AG09319 (cell line): ENCODE measurements at regions not wholly inside any gene's neighbourhood (a gene's known extent, or its start where the extent isn't known, plus 50 kb on each side); places are given as distances from the start of the nearest gene placed in this dataset.
"Not testable (repeated sequence)": the region's sequence is repeated elsewhere in the genome, so short reads cannot be mapped to it uniquely, and the experiment has no call there.

Experiments
- DNase-seq: peaks from one replicate; pipeline ENCODE4 v3.0.0-alpha.2; 2010; ENCODE audit warnings: low read depth; ENCODE audit errors: extremely low read depth
- TF ChIP-seq, protein P1 (sequence below): IDR thresholded peaks from 2 replicates; pipeline ENCODE4 v1.5.1; 2011; ENCODE audit warnings: low read depth, mild to moderate bottlenecking, inconsistent platforms, low read length, moderate library complexity

DNA sequence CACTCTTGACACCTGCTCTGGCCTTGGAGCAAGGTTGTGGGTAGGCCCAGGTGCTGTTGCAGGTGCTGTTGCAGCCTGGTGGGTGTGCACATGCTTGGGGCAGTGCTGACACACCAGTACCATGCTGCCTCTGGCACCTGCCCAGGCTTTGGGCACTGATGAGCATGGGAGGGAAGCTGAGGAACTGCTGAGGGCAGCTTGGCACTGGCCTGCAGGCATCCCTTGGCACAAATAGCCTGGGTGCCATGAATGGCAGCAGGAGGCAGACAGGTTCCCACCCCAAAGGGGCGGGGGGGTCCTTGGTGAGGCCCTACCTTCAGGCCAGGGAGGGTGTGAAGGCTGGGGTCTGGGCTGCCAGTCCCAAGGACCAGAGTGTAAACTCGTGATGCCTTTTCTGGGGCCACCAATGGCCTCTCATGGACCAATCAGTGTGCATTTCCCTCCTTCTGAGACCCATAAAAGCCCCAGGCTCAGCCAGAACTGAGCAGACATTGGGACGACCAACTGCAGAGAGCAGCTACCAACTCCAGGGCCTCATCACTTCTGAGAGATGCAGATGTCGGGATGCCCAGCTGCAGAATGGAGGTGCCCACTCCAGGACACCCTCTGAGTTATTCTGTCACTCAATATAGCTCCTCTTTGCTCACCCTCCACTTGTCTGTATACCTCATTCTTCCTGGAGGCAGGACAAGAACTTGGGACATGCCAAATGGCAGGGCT is 547.4 kb downstream of the ZWINT start:
- TF ChIP-seq, protein P1, sequence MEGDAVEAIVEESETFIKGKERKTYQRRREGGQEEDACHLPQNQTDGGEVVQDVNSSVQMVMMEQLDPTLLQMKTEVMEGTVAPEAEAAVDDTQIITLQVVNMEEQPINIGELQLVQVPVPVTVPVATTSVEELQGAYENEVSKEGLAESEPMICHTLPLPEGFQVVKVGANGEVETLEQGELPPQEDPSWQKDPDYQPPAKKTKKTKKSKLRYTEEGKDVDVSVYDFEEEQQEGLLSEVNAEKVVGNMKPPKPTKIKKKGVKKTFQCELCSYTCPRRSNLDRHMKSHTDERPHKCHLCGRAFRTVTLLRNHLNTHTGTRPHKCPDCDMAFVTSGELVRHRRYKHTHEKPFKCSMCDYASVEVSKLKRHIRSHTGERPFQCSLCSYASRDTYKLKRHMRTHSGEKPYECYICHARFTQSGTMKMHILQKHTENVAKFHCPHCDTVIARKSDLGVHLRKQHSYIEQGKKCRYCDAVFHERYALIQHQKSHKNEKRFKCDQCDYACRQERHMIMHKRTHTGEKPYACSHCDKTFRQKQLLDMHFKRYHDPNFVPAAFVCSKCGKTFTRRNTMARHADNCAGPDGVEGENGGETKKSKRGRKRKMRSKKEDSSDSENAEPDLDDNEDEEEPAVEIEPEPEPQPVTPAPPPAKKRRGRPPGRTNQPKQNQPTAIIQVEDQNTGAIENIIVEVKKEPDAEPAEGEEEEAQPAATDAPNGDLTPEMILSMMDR, result no peak
- no peak for DNase-seq

DNA sequence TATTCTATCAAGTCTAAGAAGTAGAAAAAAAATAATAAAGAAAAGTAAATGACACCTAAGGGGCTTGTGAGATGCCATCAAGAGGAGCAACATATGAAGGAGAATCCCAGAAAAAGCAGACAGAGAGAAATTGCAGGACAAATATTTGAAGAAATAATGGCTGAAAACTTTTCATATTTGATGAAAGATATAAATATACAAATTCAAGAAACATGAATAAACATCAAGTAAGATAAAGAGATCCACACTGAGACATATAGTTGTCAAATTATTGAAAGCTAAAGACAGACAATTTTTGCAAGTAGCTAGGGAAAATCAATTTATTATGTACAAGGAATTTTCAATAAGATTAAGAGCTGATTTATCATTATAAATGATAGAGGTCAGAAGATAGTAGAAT is 558.0 kb downstream of the ZWINT start:
- TF ChIP-seq, protein P1, result no peak
- no peak for DNase-seq

DNA sequence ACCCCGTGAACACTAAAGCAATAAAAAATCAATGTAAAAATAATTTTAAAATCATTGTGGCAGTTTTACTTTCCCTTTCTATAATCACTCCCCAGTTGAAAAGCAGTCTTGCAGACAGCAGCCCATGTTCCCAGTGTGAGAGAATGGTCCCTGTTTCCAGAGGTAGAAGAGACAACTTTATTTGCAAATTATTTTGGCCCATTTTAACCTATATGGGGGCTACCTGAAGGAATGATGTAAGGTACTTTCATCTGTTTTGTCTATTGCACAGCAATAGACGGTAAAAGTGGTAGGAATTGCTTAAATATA is 559.8 kb downstream of the ZWINT start:
- TF ChIP-seq, protein P1, result no peak
- DNase-seq, result no peak

DNA sequence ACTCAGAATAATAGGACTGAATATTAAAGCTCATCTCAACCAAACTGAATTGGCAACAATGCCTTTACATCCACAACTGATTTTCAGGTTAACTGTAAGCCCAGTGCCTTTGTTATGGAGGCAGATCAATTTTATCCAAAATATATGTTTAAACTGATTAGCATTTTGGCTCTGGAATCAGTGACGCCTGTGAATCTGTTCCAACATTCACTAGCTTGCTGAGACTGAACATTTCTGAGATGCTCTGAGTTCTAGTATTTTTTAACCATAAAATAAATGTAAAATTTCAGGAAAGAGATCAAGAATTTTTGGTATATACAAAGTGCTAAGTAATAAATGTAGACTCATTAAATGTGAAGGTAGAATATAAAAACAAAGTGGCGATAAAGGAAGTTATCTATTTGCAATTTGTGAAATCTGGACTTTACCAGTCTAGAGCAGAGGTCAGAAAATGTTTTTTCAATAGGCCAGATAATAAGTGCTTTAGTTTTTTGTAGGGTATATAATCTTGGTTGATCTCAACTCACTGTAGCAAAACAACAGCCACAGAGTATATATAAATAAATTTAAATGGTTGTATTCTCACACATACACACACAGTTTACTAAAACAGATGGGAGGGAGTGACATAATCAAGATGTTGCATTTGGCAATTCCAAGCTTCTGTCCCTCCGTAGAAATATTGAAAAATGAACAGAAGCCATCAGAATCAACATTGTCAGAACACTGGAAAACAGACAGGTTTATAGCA is 560.3 kb downstream of the ZWINT start:
- DNase-seq, result no peak
- TF ChIP-seq, protein P1, result no peak

DNA sequence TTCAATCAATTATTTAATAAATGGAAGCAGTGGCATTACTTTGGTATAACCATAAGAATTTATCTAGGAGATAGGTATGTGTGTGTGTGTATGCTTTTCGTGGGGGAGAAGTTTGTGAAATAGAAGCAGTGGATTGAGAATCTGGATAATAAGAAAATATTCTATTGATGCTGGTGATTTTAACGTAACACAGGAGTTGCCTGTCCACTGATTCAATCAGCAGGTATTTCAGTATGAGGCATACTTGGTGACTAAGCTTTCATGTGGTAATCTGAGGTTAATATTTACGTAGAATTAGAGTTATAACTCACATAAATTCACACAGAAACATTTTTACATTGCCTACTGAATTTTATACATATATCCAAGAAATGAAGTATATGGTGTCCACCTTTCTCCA is 568.0 kb downstream of the ZWINT start:
- no peak for DNase-seq
- TF ChIP-seq, protein P1, result no peak

DNA sequence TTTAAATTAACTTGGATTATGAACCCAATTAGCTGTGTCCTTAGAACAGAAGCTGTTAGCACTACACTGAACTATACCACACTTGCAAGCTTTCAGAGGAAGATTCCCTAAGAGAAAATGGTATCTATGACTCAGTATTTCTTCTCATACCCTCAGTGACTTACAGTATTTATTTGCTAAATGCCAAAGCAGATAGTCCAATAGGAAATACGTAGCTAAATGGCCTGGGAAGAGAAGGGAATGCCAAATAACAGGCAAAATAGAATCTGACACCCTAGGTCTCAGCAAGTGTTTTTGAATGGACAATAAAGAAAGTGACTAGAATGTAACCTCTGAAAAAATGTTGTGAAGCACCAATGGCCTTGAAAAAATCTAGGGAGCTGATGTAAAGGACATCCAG is 570.8 kb downstream of the ZWINT start:
- not testable (repeated sequence) for DNase-seq

DNA sequence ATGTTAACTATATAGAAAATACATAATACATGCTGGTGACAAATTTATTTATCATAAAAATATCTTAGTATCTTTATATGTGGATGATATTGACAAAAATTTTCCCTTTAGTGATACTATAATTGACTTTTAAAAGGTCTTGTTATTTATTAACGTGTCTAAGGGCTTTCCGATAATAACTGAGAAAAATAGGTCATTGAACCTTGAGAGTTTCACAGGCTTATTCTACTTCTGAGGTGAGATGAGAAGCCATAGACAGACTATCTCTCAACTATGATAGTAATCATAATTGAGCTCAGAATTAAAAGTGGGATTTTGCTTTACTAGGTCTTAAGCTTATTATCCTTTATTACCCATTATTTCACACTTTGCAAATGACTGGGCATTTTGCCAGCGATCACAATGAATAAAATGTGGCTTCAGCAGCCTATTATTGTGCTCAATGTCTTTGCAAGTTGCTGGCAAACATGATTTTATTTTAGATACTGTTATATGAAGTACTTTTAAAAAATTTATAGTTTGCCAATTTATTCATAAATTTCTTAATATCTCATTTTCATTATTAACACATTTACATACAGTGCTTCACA is 574.5 kb downstream of the ZWINT start:
- TF ChIP-seq, protein P1, result no peak
- no peak for DNase-seq
